Astrocyte of the spinal cord (primary cell): ENCODE measurements at regions not wholly inside any gene's neighbourhood (a gene's known extent, or its start where the extent isn't known, plus 50 kb on each side); places are given as distances from the start of the nearest gene placed in this dataset.

ENCODE experiments used
- DNase-seq: peaks from one replicate; pipeline ENCODE4 v3.0.0; 2011; ENCODE audit warnings: low read depth, low spot score
- H3K4me3 ChIP-seq: 2 replicates; pipeline ENCODE4 v1.5.1; 2011; ENCODE audit warnings: low read depth, mild to moderate bottlenecking, low read length, moderate library complexity
- CTCF ChIP-seq: IDR thresholded peaks from 2 replicates; pipeline ENCODE4 v1.5.1; 2012; ENCODE audit warnings: low read depth, mild to moderate bottlenecking, low read length, inconsistent platforms
- in situ Hi-C: cut with HindIII; loops from 2 replicates; pipeline ENCODE4 v1.10.0; 2017; ENCODE audit warnings: low sequenced_read_pairs

DNA sequence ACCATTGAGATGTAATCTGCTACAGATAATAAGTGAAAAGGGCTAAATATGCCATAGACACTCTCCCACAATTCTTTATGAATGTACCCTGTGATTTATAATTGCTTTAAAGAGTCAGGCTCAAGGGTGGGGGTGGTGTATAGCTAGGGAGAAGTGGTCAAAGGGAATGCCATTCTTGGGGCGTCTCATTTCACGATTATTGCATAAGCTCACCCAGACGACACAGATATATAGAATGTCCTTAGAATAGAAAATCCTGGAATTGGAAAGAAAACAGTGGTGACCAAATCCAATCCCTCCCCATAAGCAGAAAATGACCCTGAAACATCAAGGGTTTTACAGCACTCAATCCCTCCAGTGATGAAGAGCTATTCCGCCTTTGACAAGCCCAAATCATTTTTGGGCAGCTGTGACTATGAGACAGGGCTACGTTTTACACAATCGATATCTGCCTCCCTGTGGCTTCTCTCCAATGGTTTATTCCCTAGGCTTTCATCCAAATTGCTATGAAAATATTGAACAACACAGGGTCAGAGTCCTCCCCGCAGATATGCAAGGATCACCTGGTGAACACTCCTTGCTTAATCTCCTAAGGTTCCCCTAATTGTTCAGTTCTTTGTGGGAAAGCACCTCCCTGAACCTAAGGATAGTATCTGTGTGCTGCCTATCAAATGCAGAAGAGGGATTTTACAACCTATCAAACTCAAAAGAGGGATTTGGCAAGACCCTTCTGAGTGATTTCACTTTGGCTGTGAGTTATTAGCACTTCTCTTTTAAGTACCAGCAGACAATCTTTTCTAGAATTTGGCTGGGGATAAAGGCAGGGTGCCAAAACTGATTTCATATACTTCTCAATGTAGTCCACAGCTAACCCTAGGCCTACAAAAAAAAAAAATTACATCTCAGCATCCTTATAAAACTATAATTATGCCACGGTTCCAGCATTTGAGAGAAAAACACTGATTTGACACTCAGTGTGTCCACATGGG, 144.9 kb upstream of the CDH6 start:
- DNase-seq = no peak
- no peak overlapping the region for H3K4me3 ChIP-seq
- TF ChIP-seq CTCF = no peak
- in situ Hi-C loops = no loop called here

GRCh38 chr5:31047621-31048020, 145.9 kb upstream of the CDH6 start:
- in situ Hi-C loops = no loop called here
- TF ChIP-seq CTCF = no peak
- DNase-seq = no peak
- H3K4me3 ChIP-seq = no peak overlapping the region

- in situ Hi-C loops = no loop called here
- no peak for TF ChIP-seq CTCF
- H3K4me3 ChIP-seq = no peak overlapping the region
- no peak for DNase-seq
Measured at GRCh38 chr5:31047007-31047406, 146.5 kb upstream of the CDH6 start.

DNA sequence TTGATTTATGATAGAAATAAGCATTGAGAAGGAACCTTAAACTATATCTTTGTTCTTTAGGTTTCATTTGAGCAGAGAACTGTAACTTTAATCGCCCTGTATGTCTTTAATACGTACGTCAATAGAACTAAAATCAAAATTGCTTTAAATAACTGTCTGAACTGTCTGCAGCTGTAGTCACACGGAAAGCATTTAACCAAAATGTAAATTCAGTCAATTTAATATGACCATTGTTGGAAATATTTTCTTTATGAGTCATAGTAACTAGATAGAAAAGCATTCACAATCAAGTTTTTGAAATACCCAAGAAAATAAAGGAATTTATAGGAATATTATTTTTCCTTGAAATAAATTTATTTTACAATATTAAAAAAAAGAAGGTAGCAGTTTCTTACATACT, 157.1 kb upstream of the CDH6 start:
- DNase-seq = peak; percentile 79
- TF ChIP-seq CTCF = no peak
- in situ Hi-C loops = no loop called here
- H3K4me3 ChIP-seq = no peak overlapping the region

DNA sequence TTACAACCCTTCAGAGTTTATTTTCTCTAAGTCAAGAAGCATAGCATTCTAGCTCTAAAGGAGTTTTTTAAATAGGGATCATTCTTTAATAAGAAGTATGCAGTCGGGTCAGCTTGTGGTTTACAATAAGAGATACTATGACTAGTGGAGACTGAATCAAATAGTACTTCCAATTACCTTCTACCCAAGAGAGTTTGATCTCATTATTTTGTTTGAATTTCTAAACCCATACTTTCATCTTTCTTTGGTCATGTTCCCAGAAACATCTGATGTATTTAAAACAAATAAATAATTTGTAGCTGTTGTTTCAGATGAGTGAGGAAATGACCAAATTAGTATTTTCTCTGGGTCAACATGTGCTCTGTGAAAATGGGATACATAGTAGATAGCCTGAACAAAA, 160.2 kb upstream of the CDH6 start:
- no peak for TF ChIP-seq CTCF
- H3K4me3 ChIP-seq = no peak overlapping the region
- peak; percentile 82 for DNase-seq
- in situ Hi-C loops = no loop called here

DNA sequence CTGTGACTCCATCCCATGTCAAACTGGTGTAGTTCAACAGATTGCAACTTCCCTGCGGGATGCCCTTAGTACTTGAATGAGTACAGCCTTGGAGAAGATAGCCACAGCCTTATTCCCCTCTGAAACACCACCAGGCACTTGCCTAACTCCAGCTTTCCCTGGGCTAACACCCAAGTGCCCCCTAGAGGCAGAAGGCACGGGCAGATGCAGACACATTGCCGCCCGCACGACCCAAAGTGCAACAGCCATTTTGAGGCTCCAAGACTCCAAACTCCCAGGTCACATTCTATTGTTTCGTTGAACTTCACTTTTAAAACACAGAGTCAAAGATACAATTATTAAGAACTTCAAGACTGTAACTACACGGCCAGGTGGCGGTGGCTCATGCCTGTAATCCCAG, 163.6 kb upstream of the CDH6 start:
- no peak for TF ChIP-seq CTCF
- no peak for DNase-seq
- no peak overlapping the region for H3K4me3 ChIP-seq
- in situ Hi-C loops = no loop called here
